Esophagus muscularis mucosa (tissue), 4 donors: ENCODE measurements at regions not wholly inside any gene's neighbourhood (a gene's known extent, or its start where the extent isn't known, plus 50 kb on each side); places are given as distances from the start of the nearest gene placed in this dataset.

ENCODE experiments used
- EP300 ChIP-seq: sonication (generic); formaldehyde crosslinking; IDR thresholded peaks from one replicate; pipeline ENCODE4 v1.6.1; 2017; ENCODE audit warnings: antibody characterized with exemption
- POLR2A ChIP-seq: fragments of 450-650 bp; IDR thresholded peaks from one replicate; pipeline ENCODE4 v1.6.1; 2017; ENCODE audit warnings: antibody characterized with exemption, moderate library complexity, mild to moderate bottlenecking, low read depth
- POLR2AphosphoS5 ChIP-seq, 2 donors: sonication (generic); formaldehyde crosslinking; IDR thresholded peaks; one replicate each; pipeline ENCODE4 v1.6.1; 2017; ENCODE audit warnings: antibody characterized with exemption in 2 of 2
- TF ChIP-seq, protein P1 (sequence below), 3 experiments: fragments of 200-600 bp in 2 of 3; fragments of 450-650 bp in 1 of 3; sonication (generic) in 2 of 3; IDR thresholded peaks; one replicate each; pipeline ENCODE4 v1.5.1; 2017 to 2019; ENCODE audit warnings: antibody characterized with exemption in 3 of 3, mild to moderate bottlenecking in 2 of 3, moderate library complexity in 1 of 3

DNA sequence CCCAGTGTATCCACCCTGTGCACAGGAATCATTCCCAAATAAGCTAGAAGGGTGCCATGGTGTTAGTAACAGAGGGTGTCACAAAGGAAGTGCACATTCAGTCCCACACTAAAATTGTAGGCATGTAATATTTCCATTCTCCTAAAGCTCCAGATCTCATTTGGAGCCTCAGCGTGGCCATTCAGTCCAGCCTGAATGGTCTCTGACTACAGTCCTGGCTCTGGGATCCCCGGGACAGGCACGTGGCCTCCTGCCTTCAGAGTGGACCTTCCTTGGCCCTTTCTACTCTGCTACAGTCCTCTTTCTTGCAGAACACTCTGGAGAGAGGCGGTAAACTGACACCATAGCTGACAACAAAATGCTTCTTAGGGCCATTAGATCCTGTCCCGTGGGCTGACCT is 243.9 kb downstream of the IRX2 start:
- TF ChIP-seq POLR2A (no peak), POLR2AphosphoS5 (IDR thresholded peaks at IDR 0.05) (no peak), EP300 (no peak)
- TF ChIP-seq, protein P1, sequence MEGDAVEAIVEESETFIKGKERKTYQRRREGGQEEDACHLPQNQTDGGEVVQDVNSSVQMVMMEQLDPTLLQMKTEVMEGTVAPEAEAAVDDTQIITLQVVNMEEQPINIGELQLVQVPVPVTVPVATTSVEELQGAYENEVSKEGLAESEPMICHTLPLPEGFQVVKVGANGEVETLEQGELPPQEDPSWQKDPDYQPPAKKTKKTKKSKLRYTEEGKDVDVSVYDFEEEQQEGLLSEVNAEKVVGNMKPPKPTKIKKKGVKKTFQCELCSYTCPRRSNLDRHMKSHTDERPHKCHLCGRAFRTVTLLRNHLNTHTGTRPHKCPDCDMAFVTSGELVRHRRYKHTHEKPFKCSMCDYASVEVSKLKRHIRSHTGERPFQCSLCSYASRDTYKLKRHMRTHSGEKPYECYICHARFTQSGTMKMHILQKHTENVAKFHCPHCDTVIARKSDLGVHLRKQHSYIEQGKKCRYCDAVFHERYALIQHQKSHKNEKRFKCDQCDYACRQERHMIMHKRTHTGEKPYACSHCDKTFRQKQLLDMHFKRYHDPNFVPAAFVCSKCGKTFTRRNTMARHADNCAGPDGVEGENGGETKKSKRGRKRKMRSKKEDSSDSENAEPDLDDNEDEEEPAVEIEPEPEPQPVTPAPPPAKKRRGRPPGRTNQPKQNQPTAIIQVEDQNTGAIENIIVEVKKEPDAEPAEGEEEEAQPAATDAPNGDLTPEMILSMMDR (IDR thresholded peaks at IDR 0.05), result no peak
